Tibial nerve (tissue), 4 donors: ENCODE measurements at regions not wholly inside any gene's neighbourhood (a gene's known extent, or its start where the extent isn't known, plus 50 kb on each side); places are given as distances from the start of the nearest gene placed in this dataset.

Experiments used
- DNase-seq, 2 donors: peaks; one replicate each; pipeline ENCODE4 v3.0.0-alpha.2; 2019; ENCODE audit warnings: low spot score in 2 of 2
- H3K27ac ChIP-seq, 4 donors: fragments of 200-600 bp; sonication (generic) in 3 of 4; one replicate each; pipeline ENCODE4 v1.5.1; 2017 to 2019; ENCODE audit warnings: mild to moderate bottlenecking in 1 of 4
- H3K27me3 ChIP-seq, 2 donors: fragments of 200-600 bp; sonication (generic) in 1 of 2; one replicate each; pipeline versions ENCODE4 v1.5.1 to v1.6.0; 2017 to 2019
- H3K36me3 ChIP-seq, 3 donors: fragments of 200-600 bp; sonication (generic); one replicate each; pipeline ENCODE4 v1.5.1; 2018 to 2019
- H3K4me1 ChIP-seq, 4 donors: fragments of 200-600 bp; sonication (generic) in 3 of 4; one replicate each; pipeline ENCODE4 v1.5.1; 2017 to 2019
- H3K4me3 ChIP-seq, 4 donors: fragments of 200-600 bp; sonication (generic) in 3 of 4; one replicate each; pipeline ENCODE4 v1.5.1; 2017 to 2019; ENCODE audit warnings: mild to moderate bottlenecking in 1 of 4, moderate library complexity in 1 of 4
- H3K9me3 ChIP-seq, 4 donors: fragments of 200-600 bp; sonication (generic) in 3 of 4; one replicate each; pipeline ENCODE4 v1.5.1; 2017 to 2019
- EP300 ChIP-seq, 2 donors: sonication (generic); formaldehyde crosslinking; IDR thresholded peaks; one replicate each; pipeline ENCODE4 v1.6.1; 2017; ENCODE audit warnings: antibody characterized with exemption in 2 of 2, mild to moderate bottlenecking in 1 of 2
- POLR2A ChIP-seq, 2 donors: fragments of 450-650 bp; IDR thresholded peaks; one replicate each; pipeline ENCODE4 v1.6.1; 2017; ENCODE audit warnings: antibody characterized with exemption in 2 of 2, mild to moderate bottlenecking in 2 of 2, moderate library complexity in 2 of 2
- WGBS, 2 donors: methylation state at CpG; one replicate each; pipeline ENCODE4 v1.1.5; 2018; 5-methylcytosine and 5-hydroxymethylcytosine counted together
- TF ChIP-seq, protein P1 (sequence below), 5 experiments: fragments of 200-600 bp in 3 of 5; fragments of 450-650 bp in 2 of 5; sonication (generic) in 3 of 5; IDR thresholded peaks; one replicate each; pipeline ENCODE4 v1.5.1; 2016 to 2019; ENCODE audit warnings: antibody characterized with exemption in 5 of 5, mild to moderate bottlenecking in 3 of 5, moderate library complexity in 2 of 5

DNA sequence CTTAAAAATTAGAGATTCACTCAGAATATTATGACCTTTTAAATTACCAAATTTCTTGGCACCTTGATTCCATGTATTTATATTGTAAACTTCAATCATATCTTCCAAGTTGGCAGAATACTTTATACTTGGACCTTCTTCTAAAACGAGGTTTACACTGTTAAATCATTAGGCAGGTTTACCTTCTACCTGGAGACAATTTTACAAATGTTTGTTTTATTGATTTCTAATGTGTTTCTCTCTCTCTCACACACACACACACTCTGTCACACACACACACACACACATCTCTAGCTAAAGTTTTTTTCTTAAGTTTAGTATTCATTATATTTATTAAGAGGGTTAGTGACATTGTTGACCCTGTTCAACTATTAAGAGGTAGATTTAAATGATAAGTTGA, 1155.6 kb downstream of the NSUN3 start:
- H3K9me3 ChIP-seq, result peaks cover 0 to 5% (median 0%) of the 10 kb centered on the region in 4 donors
- no peak overlapping the region for H3K4me3 ChIP-seq
- no peaks in the 10 kb centered on the region for H3K36me3 ChIP-seq
- TF ChIP-seq POLR2A (IDR thresholded peaks at IDR 0.05), result no peak
- no peak for TF ChIP-seq EP300 (IDR thresholded peaks at IDR 0.05)
- TF ChIP-seq, protein P1, sequence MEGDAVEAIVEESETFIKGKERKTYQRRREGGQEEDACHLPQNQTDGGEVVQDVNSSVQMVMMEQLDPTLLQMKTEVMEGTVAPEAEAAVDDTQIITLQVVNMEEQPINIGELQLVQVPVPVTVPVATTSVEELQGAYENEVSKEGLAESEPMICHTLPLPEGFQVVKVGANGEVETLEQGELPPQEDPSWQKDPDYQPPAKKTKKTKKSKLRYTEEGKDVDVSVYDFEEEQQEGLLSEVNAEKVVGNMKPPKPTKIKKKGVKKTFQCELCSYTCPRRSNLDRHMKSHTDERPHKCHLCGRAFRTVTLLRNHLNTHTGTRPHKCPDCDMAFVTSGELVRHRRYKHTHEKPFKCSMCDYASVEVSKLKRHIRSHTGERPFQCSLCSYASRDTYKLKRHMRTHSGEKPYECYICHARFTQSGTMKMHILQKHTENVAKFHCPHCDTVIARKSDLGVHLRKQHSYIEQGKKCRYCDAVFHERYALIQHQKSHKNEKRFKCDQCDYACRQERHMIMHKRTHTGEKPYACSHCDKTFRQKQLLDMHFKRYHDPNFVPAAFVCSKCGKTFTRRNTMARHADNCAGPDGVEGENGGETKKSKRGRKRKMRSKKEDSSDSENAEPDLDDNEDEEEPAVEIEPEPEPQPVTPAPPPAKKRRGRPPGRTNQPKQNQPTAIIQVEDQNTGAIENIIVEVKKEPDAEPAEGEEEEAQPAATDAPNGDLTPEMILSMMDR (IDR thresholded peaks at IDR 0.05), result no peak
- H3K27me3 ChIP-seq, result no peaks in the 10 kb centered on the region
- no peak overlapping the region for H3K27ac ChIP-seq
- 52 to 61% methylated on average over 1 of the region's 1 CpG for WGBS, 2 donors
- H3K4me1 ChIP-seq, result no peaks in the 10 kb centered on the region
- no peak for DNase-seq

DNA sequence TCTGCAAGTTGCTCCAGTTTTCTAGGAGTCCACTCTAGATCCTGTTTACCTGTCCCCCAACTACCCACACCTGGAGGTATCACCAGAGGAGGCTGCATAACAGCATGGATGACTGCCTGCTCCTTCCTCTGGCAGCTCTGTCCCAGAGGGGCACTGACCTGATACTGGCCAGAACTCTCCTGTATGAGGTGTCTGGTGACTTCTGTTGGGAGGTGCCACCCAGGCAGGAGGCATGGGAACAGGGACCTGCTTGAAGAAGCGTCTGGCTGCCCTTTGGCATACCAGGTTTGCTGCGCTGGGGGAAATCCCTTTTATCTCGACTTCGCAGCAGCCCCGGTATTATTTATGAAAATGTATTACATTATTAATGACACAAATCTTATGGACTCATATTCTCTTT, 1163.6 kb downstream of the NSUN3 start:
- H3K4me3 ChIP-seq, result no peak overlapping the region
- 85 to 91% methylated on average over 5 of the region's 5 CpGs for WGBS, 2 donors
- no peaks in the 10 kb centered on the region for H3K27me3 ChIP-seq
- H3K4me1 ChIP-seq, result no peaks in the 10 kb centered on the region
- no peaks in the 10 kb centered on the region for H3K36me3 ChIP-seq
- H3K27ac ChIP-seq, result no peak overlapping the region
- no peak for DNase-seq
- H3K9me3 ChIP-seq, result peaks cover 0 to 14% (median 0%) of the 10 kb centered on the region in 4 donors
- TF ChIP-seq, protein P1 (IDR thresholded peaks at IDR 0.05), result no peak
- TF ChIP-seq EP300 (IDR thresholded peaks at IDR 0.05) (no peak), POLR2A (IDR thresholded peaks at IDR 0.05) (no peak)

GRCh38 chr3:95227092-95227491, 1164.2 kb downstream of the NSUN3 start:
- 86 to 88% methylated on average over 4 of the region's 4 CpGs for WGBS, 2 donors
- no peak for DNase-seq
- Histone ChIP-seq H3K4me3 (no peak overlapping the region), H3K4me1 (no peaks in the 10 kb centered on the region), H3K9me3 (peaks cover 0 to 14% (median 0%) of the 10 kb centered on the region in 4 donors), H3K36me3 (no peaks in the 10 kb centered on the region), H3K27ac (no peak overlapping the region), H3K27me3 (no peaks in the 10 kb centered on the region)
- TF ChIP-seq, protein P1 (IDR thresholded peaks at IDR 0.05), result no peak
- TF ChIP-seq EP300 (IDR thresholded peaks at IDR 0.05) (no peak), POLR2A (IDR thresholded peaks at IDR 0.05) (no peak)

GRCh38 chr3:95228416-95228815, 1165.6 kb downstream of the NSUN3 start:
- no peaks in the 10 kb centered on the region for H3K36me3 ChIP-seq
- TF ChIP-seq POLR2A (IDR thresholded peaks at IDR 0.05), result no peak
- TF ChIP-seq EP300 (IDR thresholded peaks at IDR 0.05), result no peak
- TF ChIP-seq, protein P1 (IDR thresholded peaks at IDR 0.05), result no peak

DNA sequence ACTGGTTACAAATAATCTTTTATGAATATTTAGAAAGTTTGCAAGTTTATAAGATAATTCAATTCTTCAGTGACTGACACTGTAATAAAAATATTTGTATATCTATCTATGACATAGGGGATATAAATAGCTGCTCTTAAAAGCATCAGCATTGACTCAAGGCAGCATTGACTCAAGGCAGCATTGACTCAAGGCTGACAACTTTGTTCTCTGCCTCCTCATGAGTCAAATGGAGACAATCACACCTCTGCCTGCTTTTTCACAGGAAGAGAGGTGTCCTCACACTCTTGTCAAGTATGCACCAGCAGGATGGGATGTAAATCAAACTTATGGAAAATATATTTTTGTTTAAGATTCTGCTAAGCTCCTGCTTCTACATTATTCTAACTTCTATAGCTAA, 1173.1 kb downstream of the NSUN3 start:
- no peak for TF ChIP-seq POLR2A (IDR thresholded peaks at IDR 0.05)
- TF ChIP-seq, protein P1 (IDR thresholded peaks at IDR 0.05), result no peak
- TF ChIP-seq EP300 (IDR thresholded peaks at IDR 0.05), result no peak
- no peaks in the 10 kb centered on the region for H3K36me3 ChIP-seq
- DNase-seq, result no peak
- no peaks in the 10 kb centered on the region for H3K27me3 ChIP-seq
- H3K4me1 ChIP-seq, result no peaks in the 10 kb centered on the region
- no peak overlapping the region for H3K4me3 ChIP-seq
- H3K27ac ChIP-seq, result no peak overlapping the region
- H3K9me3 ChIP-seq, result no peaks in the 10 kb centered on the region

More at GRCh38 chr3:95228416-95228815, 1165.6 kb downstream of the NSUN3 start:
- 91 to 98% methylated on average over 7 of the region's 7 CpGs for WGBS, 2 donors
- Histone ChIP-seq H3K4me3 (no peak overlapping the region), H3K9me3 (peaks cover 0 to 14% (median 0%) of the 10 kb centered on the region in 4 donors), H3K27me3 (no peaks in the 10 kb centered on the region), H3K27ac (no peak overlapping the region), H3K4me1 (no peaks in the 10 kb centered on the region)
- DNase-seq, result no peak
